Ishikawa (cell line): ENCODE measurements at regions not wholly inside any gene's neighbourhood (a gene's known extent, or its start where the extent isn't known, plus 50 kb on each side); places are given as distances from the start of the nearest gene placed in this dataset.

Source experiments
- CEBPB ChIP-seq: IDR thresholded peaks from 2 replicates; pipeline ENCODE4 v1.6.1; 2012
- CREB1 ChIP-seq: IDR thresholded peaks from 2 replicates; pipeline ENCODE4 v1.6.1; 2012; ENCODE audit warnings: low read depth
- EGR1 ChIP-seq: IDR thresholded peaks from 2 replicates; pipeline ENCODE4 v1.6.1; 2012
- EP300 ChIP-seq: IDR thresholded peaks from 2 replicates; pipeline ENCODE4 v1.6.1; 2012; ENCODE audit warnings: borderline replicate concordance
- FOXM1 ChIP-seq: IDR thresholded peaks from 2 replicates; pipeline ENCODE4 v1.6.1; 2012; ENCODE audit warnings: low read depth, borderline replicate concordance
- NFIC ChIP-seq: IDR thresholded peaks from 2 replicates; pipeline ENCODE4 v1.6.1; 2012
- RAD21 ChIP-seq: IDR thresholded peaks from 2 replicates; pipeline ENCODE4 v1.6.1; 2012; ENCODE audit warnings: low read depth
- TAF1 ChIP-seq: IDR thresholded peaks from 2 replicates; pipeline ENCODE4 v1.6.1; 2012; ENCODE audit warnings: low read depth, mild to moderate bottlenecking
- TCF12 ChIP-seq: IDR thresholded peaks from 2 replicates; pipeline ENCODE4 v1.6.1; 2012; ENCODE audit warnings: low read depth
- TEAD4 ChIP-seq: IDR thresholded peaks from 2 replicates; pipeline ENCODE4 v1.6.1; 2012
- YY1 ChIP-seq: IDR thresholded peaks from 2 replicates; pipeline ENCODE4 v1.6.1; 2012; ENCODE audit warnings: low read depth
- ZBTB7A ChIP-seq: IDR thresholded peaks from 2 replicates; pipeline ENCODE4 v1.6.1; 2012; ENCODE audit warnings: low read depth
- TF ChIP-seq, protein P1 (sequence below): IDR thresholded peaks from 2 replicates; pipeline ENCODE4 v1.6.1; 2012
- TF ChIP-seq, protein P2 (sequence below): IDR thresholded peaks from 2 replicates; pipeline ENCODE4 v1.6.1; 2012; ENCODE audit warnings: low read depth, mild to moderate bottlenecking
- TF ChIP-seq, protein P3 (sequence below): IDR thresholded peaks from 2 replicates; pipeline ENCODE4 v1.6.1; 2012

DNA sequence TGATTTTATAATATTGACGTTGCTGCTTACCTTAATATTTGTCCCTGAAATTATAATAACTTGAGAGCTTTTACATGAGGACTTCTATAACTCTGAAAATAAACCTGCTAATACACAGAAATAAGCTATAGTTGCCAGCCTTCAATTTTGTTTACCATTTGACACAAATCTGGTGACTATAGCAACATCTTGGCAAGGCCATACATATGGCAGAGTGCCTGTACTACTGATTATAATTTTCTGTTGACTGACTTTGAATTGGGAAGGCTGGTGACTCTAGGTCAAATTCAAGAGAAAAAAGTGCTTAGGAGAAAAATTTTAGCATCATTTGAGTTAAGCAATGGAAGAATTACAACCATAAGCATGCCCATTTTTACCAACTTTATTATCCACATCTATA, 581.4 kb upstream of the PTPRD start:
- TF ChIP-seq TCF12: no peak
- no peak for TF ChIP-seq EP300
- TF ChIP-seq NFIC: no peak
- no peak for TF ChIP-seq TAF1
- TF ChIP-seq, protein P1, sequence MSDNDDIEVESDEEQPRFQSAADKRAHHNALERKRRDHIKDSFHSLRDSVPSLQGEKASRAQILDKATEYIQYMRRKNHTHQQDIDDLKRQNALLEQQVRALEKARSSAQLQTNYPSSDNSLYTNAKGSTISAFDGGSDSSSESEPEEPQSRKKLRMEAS: no peak
- TF ChIP-seq, protein P2, sequence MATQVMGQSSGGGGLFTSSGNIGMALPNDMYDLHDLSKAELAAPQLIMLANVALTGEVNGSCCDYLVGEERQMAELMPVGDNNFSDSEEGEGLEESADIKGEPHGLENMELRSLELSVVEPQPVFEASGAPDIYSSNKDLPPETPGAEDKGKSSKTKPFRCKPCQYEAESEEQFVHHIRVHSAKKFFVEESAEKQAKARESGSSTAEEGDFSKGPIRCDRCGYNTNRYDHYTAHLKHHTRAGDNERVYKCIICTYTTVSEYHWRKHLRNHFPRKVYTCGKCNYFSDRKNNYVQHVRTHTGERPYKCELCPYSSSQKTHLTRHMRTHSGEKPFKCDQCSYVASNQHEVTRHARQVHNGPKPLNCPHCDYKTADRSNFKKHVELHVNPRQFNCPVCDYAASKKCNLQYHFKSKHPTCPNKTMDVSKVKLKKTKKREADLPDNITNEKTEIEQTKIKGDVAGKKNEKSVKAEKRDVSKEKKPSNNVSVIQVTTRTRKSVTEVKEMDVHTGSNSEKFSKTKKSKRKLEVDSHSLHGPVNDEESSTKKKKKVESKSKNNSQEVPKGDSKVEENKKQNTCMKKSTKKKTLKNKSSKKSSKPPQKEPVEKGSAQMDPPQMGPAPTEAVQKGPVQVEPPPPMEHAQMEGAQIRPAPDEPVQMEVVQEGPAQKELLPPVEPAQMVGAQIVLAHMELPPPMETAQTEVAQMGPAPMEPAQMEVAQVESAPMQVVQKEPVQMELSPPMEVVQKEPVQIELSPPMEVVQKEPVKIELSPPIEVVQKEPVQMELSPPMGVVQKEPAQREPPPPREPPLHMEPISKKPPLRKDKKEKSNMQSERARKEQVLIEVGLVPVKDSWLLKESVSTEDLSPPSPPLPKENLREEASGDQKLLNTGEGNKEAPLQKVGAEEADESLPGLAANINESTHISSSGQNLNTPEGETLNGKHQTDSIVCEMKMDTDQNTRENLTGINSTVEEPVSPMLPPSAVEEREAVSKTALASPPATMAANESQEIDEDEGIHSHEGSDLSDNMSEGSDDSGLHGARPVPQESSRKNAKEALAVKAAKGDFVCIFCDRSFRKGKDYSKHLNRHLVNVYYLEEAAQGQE: no peak
- TF ChIP-seq, protein P3, sequence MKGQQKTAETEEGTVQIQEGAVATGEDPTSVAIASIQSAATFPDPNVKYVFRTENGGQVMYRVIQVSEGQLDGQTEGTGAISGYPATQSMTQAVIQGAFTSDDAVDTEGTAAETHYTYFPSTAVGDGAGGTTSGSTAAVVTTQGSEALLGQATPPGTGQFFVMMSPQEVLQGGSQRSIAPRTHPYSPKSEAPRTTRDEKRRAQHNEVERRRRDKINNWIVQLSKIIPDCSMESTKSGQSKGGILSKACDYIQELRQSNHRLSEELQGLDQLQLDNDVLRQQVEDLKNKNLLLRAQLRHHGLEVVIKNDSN: no peak
- TF ChIP-seq FOXM1: no peak
- TF ChIP-seq TEAD4: no peak
- TF ChIP-seq CREB1: no peak
- no peak for TF ChIP-seq YY1
- no peak for TF ChIP-seq CEBPB
- no peak for TF ChIP-seq RAD21
- no peak for TF ChIP-seq ZBTB7A
- no peak for TF ChIP-seq EGR1

DNA sequence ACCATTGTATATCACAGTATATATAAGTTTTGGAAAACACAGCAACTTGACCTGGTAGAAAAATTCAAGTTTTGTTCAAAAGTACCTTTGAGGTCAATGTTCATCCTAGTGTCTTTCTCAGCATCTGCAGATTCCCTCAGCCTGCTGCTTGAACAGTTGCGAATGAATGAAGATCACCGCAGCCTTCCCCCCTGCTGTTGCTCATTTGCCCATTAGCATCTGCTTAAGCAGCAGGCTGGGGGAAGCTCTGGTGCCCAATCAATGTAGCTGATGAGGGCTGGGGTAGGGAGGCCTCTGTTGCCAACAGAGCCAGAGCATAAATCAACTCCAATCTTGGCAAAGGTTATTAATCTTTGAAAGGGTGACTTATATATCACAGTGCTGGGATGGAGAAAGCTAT, 586.5 kb upstream of the PTPRD start:
- no peak for TF ChIP-seq ZBTB7A
- TF ChIP-seq RAD21: no peak
- no peak for TF ChIP-seq NFIC
- TF ChIP-seq EGR1: no peak
- TF ChIP-seq, protein P2: no peak
- no peak for TF ChIP-seq TEAD4
- TF ChIP-seq, protein P1: no peak
- no peak for TF ChIP-seq TAF1
- TF ChIP-seq FOXM1: no peak

DNA sequence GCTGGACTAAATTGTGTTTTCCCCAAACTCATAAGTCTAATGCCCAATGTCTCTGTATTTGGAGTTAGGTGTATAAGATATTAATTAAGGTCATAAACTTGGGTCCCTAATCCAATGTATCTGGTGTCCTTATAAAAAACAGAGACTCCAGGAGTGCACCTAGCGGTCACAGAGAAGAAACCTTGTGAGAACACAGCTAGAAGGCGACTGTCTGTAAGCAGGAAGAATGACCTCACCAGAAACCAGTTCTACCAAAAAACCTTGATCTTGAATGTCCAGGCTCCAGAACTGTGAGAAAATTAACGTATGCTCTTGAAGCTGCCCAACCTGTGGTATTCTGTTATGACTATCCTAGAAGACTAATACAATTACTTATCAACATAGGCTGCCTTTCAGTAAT, 591.7 kb upstream of the PTPRD start:
- no peak for TF ChIP-seq TAF1
- TF ChIP-seq, protein P3: no peak
- no peak for TF ChIP-seq CEBPB
- TF ChIP-seq RAD21: no peak
- TF ChIP-seq EP300: no peak

DNA sequence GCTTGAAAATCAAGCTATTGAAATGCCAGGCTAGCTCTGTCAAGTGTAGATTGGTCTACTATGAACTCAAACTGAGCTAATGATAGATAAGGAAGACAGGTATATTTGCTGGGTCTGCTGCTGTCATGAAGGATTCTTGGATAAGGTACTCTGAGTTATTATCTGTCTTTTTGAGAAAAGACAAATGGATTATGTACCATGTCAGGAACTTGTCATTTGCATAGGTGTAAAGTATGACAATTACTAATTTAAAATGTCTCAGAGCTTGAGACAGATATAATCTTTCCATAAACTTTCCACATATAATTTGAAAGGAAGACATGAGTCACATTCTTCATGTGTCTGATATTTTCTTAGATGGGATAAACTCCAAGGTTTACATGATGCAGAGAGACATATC, 594.1 kb upstream of the PTPRD start:
- TF ChIP-seq CREB1 (no peak), YY1 (no peak), CEBPB (no peak), RAD21 (no peak), ZBTB7A (no peak), FOXM1 (no peak), TAF1 (no peak), TEAD4 (no peak)
- TF ChIP-seq, protein P2: no peak
- TF ChIP-seq, protein P3: no peak
- TF ChIP-seq, protein P1: no peak

DNA sequence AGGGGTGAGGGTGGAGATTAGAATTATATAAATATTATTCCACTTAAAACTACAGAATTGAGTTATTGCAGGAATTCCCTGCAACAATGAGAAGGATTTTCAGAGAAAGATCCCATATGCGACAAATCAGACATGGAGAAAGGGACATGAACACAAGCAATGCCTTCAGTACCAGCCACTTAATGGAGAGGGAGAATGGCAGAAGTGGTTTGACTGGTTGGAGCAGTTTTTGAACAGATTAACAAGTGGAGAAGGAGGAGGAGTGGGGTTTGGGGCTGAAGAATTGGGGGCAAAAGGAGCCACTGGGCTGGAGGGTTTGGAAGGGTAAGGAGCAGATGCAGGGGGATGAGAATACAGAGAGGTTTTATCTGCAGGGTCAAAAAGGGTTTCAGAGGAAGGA, 620.9 kb upstream of the PTPRD start:
- TF ChIP-seq EP300 (no peak), TEAD4 (no peak), NFIC (no peak), YY1 (no peak), CEBPB (no peak), RAD21 (no peak), ZBTB7A (no peak), TAF1 (no peak), CREB1 (no peak), TCF12 (no peak), FOXM1 (no peak), EGR1 (no peak)
- TF ChIP-seq, protein P3: no peak
- TF ChIP-seq, protein P1: no peak
- TF ChIP-seq, protein P2: no peak
